SH-SY5Y (cell line): ENCODE measurements at regions not wholly inside any gene's neighbourhood (a gene's known extent, or its start where the extent isn't known, plus 50 kb on each side); places are given as distances from the start of the nearest gene placed in this dataset.

Experiments
- GATA2 ChIP-seq: IDR thresholded peaks from 2 replicates; pipeline ENCODE4 v1.6.1; 2011; ENCODE audit warnings: mild to moderate bottlenecking, low read depth, low read length
- GATA3 ChIP-seq: IDR thresholded peaks from 2 replicates; pipeline ENCODE4 v1.6.1; 2011; ENCODE audit warnings: low read depth, mild to moderate bottlenecking, low read length, moderate library complexity

DNA sequence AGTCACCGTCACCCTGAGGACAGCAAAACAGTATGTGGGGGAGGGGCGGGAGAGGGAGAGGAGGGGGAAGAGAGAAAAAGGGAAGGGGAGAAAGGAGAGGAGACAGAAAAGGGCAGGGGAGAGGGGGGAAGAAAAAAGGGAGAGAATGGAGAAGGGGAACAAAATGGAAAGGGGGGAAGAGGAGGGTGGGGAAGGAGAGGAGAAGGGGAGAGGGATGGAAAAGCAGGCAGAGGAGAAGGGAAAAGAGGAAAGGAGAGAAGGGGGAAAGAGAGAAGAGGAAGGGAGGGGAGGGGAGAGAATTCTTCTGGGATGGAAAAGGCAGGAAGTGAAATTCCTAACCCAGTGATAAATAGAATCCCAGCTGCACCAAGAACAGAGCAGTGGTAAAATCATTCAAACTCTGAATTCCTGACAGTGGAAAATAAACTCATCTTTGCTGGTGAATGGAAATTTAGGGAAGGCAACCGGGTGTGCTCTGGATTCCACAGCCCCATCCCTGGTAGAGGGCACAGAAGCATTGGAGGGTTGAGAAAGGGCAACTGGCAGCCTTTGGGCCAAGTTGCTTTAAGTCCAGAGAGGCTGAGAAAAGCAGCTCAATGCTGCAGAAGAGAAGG is 244.2 kb downstream of the BCOR start:
- TF ChIP-seq GATA2, result no peak
- no peak for TF ChIP-seq GATA3
